ENCODE measurements at regions not wholly inside any gene's neighbourhood (a gene's known extent, or its start where the extent isn't known, plus 50 kb on each side); places are given as distances from the start of the nearest gene placed in this dataset.

GRCh38 chr9:1939926-1940368, 75.2 kb upstream of the SMARCA2 start:
- DNase-seq (ENCODE audit: low spot score) = peak; percentile 81
- TF ChIP-seq CTCF (IDR thresholded peaks at IDR 0.05; ENCODE audit: borderline replicate concordance, control extremely low read depth, extremely low read depth, insufficient read depth, missing control alignments) = peak; percentile 83
- in situ Hi-C loops (cut with MboI; ENCODE audit: low sequenced_read_pairs, unreplicated experiment) = loop anchor here (10.0 kb wide), 1 partner anchor 65 kb away; no protein-coding TSS in a partner anchor

- TF ChIP-seq CTCF (IDR thresholded peaks at IDR 0.05; ENCODE audit: borderline replicate concordance, control extremely low read depth, extremely low read depth, insufficient read depth, missing control alignments) = no peak
- in situ Hi-C loops (cut with MboI; ENCODE audit: low sequenced_read_pairs, unreplicated experiment) = no loop called here
- DNase-seq (ENCODE audit: low spot score) = no peak
Observed at GRCh38 chr9:1941989-1942388, 73.2 kb upstream of the SMARCA2 start.

- DNase-seq (ENCODE audit: low spot score) = no peak
- TF ChIP-seq CTCF (IDR thresholded peaks at IDR 0.05; ENCODE audit: borderline replicate concordance, control extremely low read depth, extremely low read depth, insufficient read depth, missing control alignments) = no peak
- in situ Hi-C loops (cut with MboI; ENCODE audit: low sequenced_read_pairs, unreplicated experiment) = no loop called here
Observed at GRCh38 chr9:1946526-1947283, 68.4 kb upstream of the SMARCA2 start.

- DNase-seq (ENCODE audit: low spot score) = no peak
- no peak for TF ChIP-seq CTCF (IDR thresholded peaks at IDR 0.05; ENCODE audit: borderline replicate concordance, control extremely low read depth, extremely low read depth, insufficient read depth, missing control alignments)
- in situ Hi-C loops (cut with MboI; ENCODE audit: low sequenced_read_pairs, unreplicated experiment) = no loop called here
Observed at GRCh38 chr9:1947438-1947837, 67.7 kb upstream of the SMARCA2 start.

GRCh38 chr9:1948541-1948940, 66.6 kb upstream of the SMARCA2 start:
- no peak for DNase-seq (ENCODE audit: low spot score)
- in situ Hi-C loops (cut with MboI; ENCODE audit: low sequenced_read_pairs, unreplicated experiment) = no loop called here
- no peak for TF ChIP-seq CTCF (IDR thresholded peaks at IDR 0.05; ENCODE audit: borderline replicate concordance, control extremely low read depth, extremely low read depth, insufficient read depth, missing control alignments)

GRCh38 chr9:1951446-1951845, 63.7 kb upstream of the SMARCA2 start:
- no peak for TF ChIP-seq CTCF (IDR thresholded peaks at IDR 0.05; ENCODE audit: borderline replicate concordance, control extremely low read depth, extremely low read depth, insufficient read depth, missing control alignments)
- no peak for DNase-seq (ENCODE audit: low spot score)
- in situ Hi-C loops (cut with MboI; ENCODE audit: low sequenced_read_pairs, unreplicated experiment) = no loop called here

Measured in GM13976 (cell line).